NT2/D1 (cell line): ENCODE measurements at regions not wholly inside any gene's neighbourhood (a gene's known extent, or its start where the extent isn't known, plus 50 kb on each side); places are given as distances from the start of the nearest gene placed in this dataset.

Experiments used
- DNase-seq: peaks from one replicate; pipeline ENCODE4 v3.0.0-alpha.2; 2011; ENCODE audit warnings: low read depth, low spot score
- H3K27me3 ChIP-seq: 2 replicates; pipeline ENCODE4 v1.6.0; 2011; ENCODE audit warnings: mild to moderate bottlenecking; ENCODE audit not compliant: insufficient read length, insufficient read depth
- H3K36me3 ChIP-seq: 2 replicates; pipeline ENCODE4 v1.6.1; 2011; ENCODE audit warnings: mild to moderate bottlenecking, low read length, mixed read lengths; ENCODE audit not compliant: insufficient read depth, insufficient read length
- H3K4me1 ChIP-seq: 2 replicates; pipeline ENCODE4 v1.5.1; 2011; ENCODE audit not compliant: insufficient read depth, insufficient read length
- H3K4me3 ChIP-seq: 2 replicates; pipeline ENCODE4 v1.5.1; 2011; ENCODE audit warnings: low read depth; ENCODE audit not compliant: insufficient read length
- H3K9ac ChIP-seq: 2 replicates; pipeline ENCODE4 v1.6.0; 2011; ENCODE audit warnings: low read depth; ENCODE audit not compliant: insufficient read length
- H3K9me3 ChIP-seq: 2 replicates; pipeline ENCODE4 v1.5.1; 2011; ENCODE audit warnings: mild to moderate bottlenecking, low read length; ENCODE audit not compliant: insufficient read depth
- SUZ12 ChIP-seq: IDR thresholded peaks from 2 replicates; pipeline ENCODE4 v1.6.1; 2011; ENCODE audit not compliant: insufficient read length, insufficient read depth; ENCODE audit errors: extremely low read depth
- YY1 ChIP-seq: IDR thresholded peaks from 2 replicates; pipeline ENCODE4 v1.6.1; 2011; ENCODE audit not compliant: insufficient read length, insufficient read depth
- ZNF274 ChIP-seq: IDR thresholded peaks from 2 replicates; pipeline ENCODE4 v1.6.1; 2011; ENCODE audit warnings: mild to moderate bottlenecking, low read depth, low read length

DNA sequence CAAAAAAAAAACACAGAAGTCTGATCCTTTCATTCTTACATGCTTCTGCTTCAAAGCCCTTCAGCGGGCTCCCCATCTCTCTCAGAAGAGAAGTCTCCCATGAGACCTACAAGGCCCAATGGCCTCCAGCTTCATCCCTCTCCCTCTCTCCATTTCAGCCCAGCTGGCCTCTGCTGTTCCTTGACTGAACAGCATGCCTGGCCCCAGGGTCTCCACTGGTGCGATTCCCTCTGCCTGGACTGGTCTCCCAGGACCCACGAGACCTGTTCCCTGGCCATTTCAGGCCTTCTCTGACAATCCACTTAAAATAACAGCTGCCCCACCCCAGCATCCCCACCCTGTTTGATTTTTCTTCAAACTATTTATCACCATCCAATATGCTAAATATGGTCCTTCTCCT, 91.2 kb downstream of the AIPL1 start:
- Histone ChIP-seq H3K36me3 (no peaks in the 10 kb centered on the region), H3K9me3 (no peaks in the 10 kb centered on the region), H3K9ac (no peak overlapping the region), H3K27me3 (no peaks in the 10 kb centered on the region), H3K4me1 (peaks cover 6% of the 10 kb centered on the region), H3K4me3 (no peak overlapping the region)
- no peak for DNase-seq
- no peak for TF ChIP-seq YY1
- TF ChIP-seq SUZ12: no peak
- TF ChIP-seq ZNF274: no peak

DNA sequence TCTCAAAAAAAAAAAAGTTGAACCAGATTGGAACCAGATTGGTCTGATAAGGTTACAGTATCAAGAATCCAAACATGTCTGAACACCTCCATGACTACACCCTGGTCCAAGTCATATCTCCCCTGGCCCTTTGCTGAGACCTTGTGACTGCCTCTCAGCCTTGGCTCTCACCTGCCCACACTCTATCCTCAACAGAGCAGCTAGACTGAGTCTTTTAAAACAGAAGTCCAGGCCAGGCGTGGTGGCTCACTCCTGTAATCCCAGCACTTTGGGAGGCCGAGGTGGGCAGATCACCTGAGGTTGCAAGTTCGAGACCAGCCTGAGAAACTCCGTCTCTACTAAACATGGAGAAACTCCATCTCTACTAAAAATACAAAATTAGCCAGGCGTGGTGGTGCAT, 91.7 kb downstream of the AIPL1 start:
- Histone ChIP-seq H3K36me3 (no peaks in the 10 kb centered on the region), H3K4me1 (peaks cover 6% of the 10 kb centered on the region), H3K9ac (no peak overlapping the region), H3K4me3 (no peak overlapping the region), H3K9me3 (no peaks in the 10 kb centered on the region), H3K27me3 (no peaks in the 10 kb centered on the region)
- DNase-seq: no peak
- no peak for TF ChIP-seq ZNF274
- TF ChIP-seq SUZ12: no peak
- no peak for TF ChIP-seq YY1

DNA sequence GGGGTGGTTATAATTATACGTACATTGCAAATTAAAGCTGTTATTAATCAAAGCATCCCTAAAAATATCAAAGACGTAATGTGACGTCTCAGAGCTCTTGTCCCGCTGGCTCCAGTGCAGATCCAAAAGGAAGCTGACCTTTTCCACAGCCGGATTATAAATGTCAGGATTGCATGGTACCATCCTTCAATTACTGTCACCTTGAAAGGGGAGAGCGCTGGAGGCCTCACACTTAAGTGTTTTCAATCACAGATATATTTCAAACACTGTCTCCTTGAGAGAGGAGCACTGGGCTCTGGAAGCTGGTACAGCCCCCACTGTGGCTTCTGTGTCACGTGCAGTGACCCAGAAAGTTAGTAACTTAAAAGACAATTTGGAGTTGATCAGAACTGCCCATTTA, 94.2 kb downstream of the AIPL1 start:
- H3K27me3 ChIP-seq: no peaks in the 10 kb centered on the region
- H3K4me1 ChIP-seq: no peaks in the 10 kb centered on the region
- H3K9ac ChIP-seq: no peak overlapping the region
- DNase-seq: no peak
- H3K9me3 ChIP-seq: no peaks in the 10 kb centered on the region
- H3K4me3 ChIP-seq: no peak overlapping the region
- no peaks in the 10 kb centered on the region for H3K36me3 ChIP-seq
- TF ChIP-seq SUZ12: no peak
- TF ChIP-seq ZNF274: no peak
- no peak for TF ChIP-seq YY1

DNA sequence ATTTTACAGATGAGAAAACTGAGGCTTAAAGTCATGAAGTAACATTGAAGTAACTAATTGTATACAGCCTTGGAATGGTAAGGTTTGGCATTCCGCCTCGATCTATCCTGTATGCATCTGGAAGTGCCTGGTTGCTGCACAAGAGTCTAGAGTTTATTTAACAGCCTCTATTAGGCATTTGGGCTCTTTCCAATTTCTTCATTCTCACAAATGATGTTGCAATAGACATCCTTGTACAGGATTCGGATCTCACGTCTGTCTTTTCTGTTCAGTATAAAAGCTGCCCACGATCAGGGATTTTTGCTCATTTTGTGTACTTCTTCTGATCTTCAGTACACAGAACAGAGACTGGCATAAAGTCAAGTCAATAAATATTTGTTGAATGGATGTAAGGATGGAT, 100.5 kb downstream of the AIPL1 start:
- Histone ChIP-seq H3K4me1 (no peaks in the 10 kb centered on the region), H3K9ac (no peak overlapping the region), H3K27me3 (no peaks in the 10 kb centered on the region), H3K9me3 (no peaks in the 10 kb centered on the region), H3K4me3 (no peak overlapping the region), H3K36me3 (no peaks in the 10 kb centered on the region)
- TF ChIP-seq SUZ12 (no peak), YY1 (no peak), ZNF274 (no peak)
- DNase-seq: no peak

DNA sequence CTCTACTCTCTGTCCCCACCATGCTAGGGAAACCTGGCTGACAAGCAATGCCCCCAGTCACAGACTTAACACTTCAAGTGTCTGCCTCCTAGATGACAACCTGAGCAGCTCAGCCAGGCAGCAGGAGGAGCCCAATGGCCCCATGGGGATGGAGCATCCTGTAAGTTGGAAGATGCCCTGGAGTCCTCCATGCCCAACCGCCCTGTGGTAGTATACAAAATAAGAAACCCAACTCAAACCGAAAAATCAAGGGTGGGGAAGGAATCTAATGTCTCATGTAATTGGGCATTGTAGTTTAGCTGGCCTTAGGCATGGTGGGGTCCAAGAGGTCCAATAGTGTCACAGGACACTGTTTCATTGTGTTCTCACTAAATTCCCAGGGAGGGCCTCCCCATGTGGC, 104.0 kb downstream of the AIPL1 start:
- no peak for TF ChIP-seq YY1
- H3K4me1 ChIP-seq: no peaks in the 10 kb centered on the region
- DNase-seq: no peak
- H3K4me3 ChIP-seq: no peak overlapping the region
- H3K9ac ChIP-seq: no peak overlapping the region
- no peaks in the 10 kb centered on the region for H3K27me3 ChIP-seq
- H3K36me3 ChIP-seq: no peaks in the 10 kb centered on the region
- no peaks in the 10 kb centered on the region for H3K9me3 ChIP-seq

DNA sequence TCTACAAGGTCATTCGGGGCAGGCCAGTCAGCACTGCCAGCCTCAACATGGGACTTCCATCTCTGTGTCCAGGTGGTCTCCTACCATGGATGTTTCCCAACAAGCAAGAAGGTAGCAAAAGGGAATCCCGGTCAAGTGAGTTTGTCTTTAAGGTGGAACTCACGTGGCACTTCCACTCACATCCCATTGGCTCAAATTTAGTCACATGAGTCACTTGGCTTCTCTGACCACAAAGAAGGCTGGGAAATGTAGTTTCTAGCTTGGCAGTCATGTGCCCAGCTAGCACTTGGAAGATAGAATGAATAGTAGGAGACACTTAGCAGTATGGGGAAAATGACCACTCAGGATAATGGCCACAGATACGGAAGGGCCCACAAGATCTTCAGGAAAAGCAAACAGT, 106.6 kb downstream of the AIPL1 start:
- Histone ChIP-seq H3K9ac (no peak overlapping the region), H3K4me3 (no peak overlapping the region), H3K4me1 (no peaks in the 10 kb centered on the region), H3K9me3 (no peaks in the 10 kb centered on the region), H3K36me3 (no peaks in the 10 kb centered on the region), H3K27me3 (no peaks in the 10 kb centered on the region)
- no peak for TF ChIP-seq SUZ12
- TF ChIP-seq YY1: no peak
- TF ChIP-seq ZNF274: no peak
- no peak for DNase-seq

DNA sequence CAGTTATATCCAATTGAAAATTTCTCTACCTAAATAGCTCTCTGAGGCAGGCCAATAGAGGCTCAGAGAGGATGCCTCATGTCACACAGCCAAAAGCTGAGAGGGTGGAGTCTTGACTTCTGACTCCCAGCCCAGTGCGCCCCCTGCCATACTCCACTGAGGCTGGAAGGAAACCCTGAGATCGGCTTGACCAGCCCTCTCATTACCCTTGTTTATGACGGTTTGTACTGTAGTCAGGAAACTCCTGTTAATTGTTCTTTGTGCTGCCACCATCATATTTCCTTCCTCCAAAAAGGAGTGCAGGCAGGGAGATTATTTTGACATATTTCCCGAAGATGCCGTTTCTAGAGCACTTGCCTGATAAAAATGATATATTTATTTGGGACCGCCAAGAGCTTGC, 107.9 kb downstream of the AIPL1 start:
- peak; percentile 9 for DNase-seq
- no peaks in the 10 kb centered on the region for H3K4me1 ChIP-seq
- H3K4me3 ChIP-seq: no peak overlapping the region
- no peak overlapping the region for H3K9ac ChIP-seq
- no peaks in the 10 kb centered on the region for H3K27me3 ChIP-seq
- no peaks in the 10 kb centered on the region for H3K36me3 ChIP-seq
- TF ChIP-seq SUZ12 (no peak), YY1 (no peak), ZNF274 (no peak)
- no peaks in the 10 kb centered on the region for H3K9me3 ChIP-seq

DNA sequence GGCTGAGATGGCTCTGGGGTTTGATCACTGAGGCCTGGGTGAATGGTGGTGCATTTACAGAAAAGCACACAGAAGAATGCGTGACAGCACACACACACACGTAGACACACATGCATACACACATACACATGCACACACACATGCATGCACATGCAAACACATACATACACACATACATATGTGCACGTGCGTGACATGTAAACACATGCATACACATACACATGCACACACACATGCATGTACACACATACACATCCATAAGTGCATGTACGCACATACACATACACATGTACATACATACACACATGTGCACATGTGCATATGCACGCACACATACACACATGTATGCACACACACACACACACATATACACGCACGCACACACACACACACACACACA, 108.4 kb downstream of the AIPL1 start:
- no peak for TF ChIP-seq YY1
- TF ChIP-seq SUZ12: no peak
- no peak for TF ChIP-seq ZNF274
- no peaks in the 10 kb centered on the region for H3K4me1 ChIP-seq
- no peak for DNase-seq
- no peaks in the 10 kb centered on the region for H3K27me3 ChIP-seq
- H3K9ac ChIP-seq: no peak overlapping the region
- H3K4me3 ChIP-seq: no peak overlapping the region
- no peaks in the 10 kb centered on the region for H3K36me3 ChIP-seq
- H3K9me3 ChIP-seq: no peaks in the 10 kb centered on the region

DNA sequence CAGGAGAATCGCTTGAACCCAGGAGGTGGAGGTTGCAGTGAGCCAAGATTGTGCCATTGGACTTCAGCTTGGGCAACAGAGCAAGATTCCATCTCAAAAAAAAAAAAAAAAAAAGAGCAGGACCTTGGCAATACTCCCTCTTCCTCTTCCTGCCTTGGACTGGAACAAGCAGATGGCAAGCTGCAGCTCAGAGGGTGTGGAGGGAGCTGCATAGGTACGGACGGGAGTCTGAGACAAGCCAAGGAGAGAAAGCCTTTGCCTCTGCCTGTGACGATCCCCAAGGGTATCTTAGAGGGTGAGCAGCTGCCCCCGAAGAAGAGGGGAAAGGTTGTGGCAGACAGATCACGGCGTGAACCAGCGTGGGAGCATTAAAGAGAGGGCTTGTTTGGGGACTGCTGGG, 109.2 kb downstream of the AIPL1 start:
- Histone ChIP-seq H3K4me3 (no peak overlapping the region), H3K4me1 (no peaks in the 10 kb centered on the region), H3K36me3 (no peaks in the 10 kb centered on the region), H3K27me3 (no peaks in the 10 kb centered on the region), H3K9me3 (no peaks in the 10 kb centered on the region), H3K9ac (no peak overlapping the region)
- TF ChIP-seq YY1: no peak
- no peak for TF ChIP-seq ZNF274
- no peak for TF ChIP-seq SUZ12
- DNase-seq: no peak
